GM12865 (cell line): ENCODE measurements at regions not wholly inside any gene's neighbourhood (a gene's known extent, or its start where the extent isn't known, plus 50 kb on each side); places are given as distances from the start of the nearest gene placed in this dataset.

Experiments used
- DNase-seq: peaks from one replicate; pipeline ENCODE4 v3.0.0; 2010; ENCODE audit warnings: low read depth
- H3K4me3 ChIP-seq: 2 replicates; pipeline ENCODE4 v1.5.1; 2011; ENCODE audit warnings: mild to moderate bottlenecking, low read depth, low read length, control low read depth
- TF ChIP-seq, protein P1 (sequence below): IDR thresholded peaks from 2 replicates; pipeline ENCODE4 v1.5.1; 2011; ENCODE audit warnings: low read length, control low read depth, low read depth, inconsistent platforms; ENCODE audit not compliant: insufficient read depth; ENCODE audit errors: missing control alignments

- TF ChIP-seq, protein P1, sequence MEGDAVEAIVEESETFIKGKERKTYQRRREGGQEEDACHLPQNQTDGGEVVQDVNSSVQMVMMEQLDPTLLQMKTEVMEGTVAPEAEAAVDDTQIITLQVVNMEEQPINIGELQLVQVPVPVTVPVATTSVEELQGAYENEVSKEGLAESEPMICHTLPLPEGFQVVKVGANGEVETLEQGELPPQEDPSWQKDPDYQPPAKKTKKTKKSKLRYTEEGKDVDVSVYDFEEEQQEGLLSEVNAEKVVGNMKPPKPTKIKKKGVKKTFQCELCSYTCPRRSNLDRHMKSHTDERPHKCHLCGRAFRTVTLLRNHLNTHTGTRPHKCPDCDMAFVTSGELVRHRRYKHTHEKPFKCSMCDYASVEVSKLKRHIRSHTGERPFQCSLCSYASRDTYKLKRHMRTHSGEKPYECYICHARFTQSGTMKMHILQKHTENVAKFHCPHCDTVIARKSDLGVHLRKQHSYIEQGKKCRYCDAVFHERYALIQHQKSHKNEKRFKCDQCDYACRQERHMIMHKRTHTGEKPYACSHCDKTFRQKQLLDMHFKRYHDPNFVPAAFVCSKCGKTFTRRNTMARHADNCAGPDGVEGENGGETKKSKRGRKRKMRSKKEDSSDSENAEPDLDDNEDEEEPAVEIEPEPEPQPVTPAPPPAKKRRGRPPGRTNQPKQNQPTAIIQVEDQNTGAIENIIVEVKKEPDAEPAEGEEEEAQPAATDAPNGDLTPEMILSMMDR, result no peak
- no peak for DNase-seq
- no peak overlapping the region for H3K4me3 ChIP-seq
Measured at GRCh38 chr20:40056171-40056570, 632.9 kb downstream of the MAFB start.

DNA sequence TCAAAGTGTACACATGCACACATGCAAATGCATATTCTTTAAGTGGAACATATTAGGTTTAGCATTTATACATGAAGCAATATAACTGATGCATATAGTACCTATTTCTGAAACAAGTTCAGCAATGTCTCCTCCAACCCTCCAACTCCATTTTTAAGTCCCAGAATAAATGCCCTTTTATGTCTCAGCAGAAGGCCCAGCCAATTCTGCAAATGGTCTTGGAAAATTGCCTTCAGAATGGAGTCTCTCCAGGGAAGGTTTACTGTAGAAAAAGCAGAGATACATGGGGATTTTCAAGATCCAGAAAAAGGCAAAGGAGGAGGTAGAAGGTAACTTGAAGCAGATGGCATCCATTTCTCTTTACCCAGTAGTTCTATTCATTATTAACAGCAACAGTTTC is 633.3 kb downstream of the MAFB start:
- H3K4me3 ChIP-seq, result no peak overlapping the region
- DNase-seq, result no peak
- TF ChIP-seq, protein P1, result no peak

- no peak for DNase-seq
- TF ChIP-seq, protein P1, result no peak
- no peak overlapping the region for H3K4me3 ChIP-seq
Measured at GRCh38 chr20:40054311-40054710, 634.7 kb downstream of the MAFB start.

GRCh38 chr20:40050596-40050995 is 638.4 kb downstream of the MAFB start:
- no peak overlapping the region for H3K4me3 ChIP-seq
- TF ChIP-seq, protein P1, result no peak
- no peak for DNase-seq

DNA sequence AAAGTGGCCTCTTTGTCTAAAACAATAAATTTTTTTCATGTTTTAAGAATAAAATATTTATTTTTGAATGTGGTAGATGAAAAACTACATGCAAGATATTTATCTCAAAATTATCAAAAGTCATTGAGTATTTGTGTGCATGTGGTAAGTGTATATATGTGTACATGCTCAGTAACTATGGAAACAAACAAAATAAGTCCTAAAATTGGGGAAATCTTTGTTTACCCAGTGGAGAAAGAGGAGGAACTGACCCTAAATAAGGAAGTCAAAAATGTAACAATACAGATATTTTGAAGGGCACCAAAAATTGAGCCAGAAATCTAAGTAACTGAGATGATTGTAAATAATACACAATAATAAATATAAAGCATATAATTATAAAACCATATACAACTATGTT is 639.2 kb downstream of the MAFB start:
- DNase-seq, result no peak
- no peak overlapping the region for H3K4me3 ChIP-seq
- TF ChIP-seq, protein P1, result no peak

GRCh38 chr20:40046703-40047102 is 642.3 kb downstream of the MAFB start:
- TF ChIP-seq, protein P1, result no peak
- no peak overlapping the region for H3K4me3 ChIP-seq
- DNase-seq, result no peak

- no peak for DNase-seq
- no peak overlapping the region for H3K4me3 ChIP-seq
- TF ChIP-seq, protein P1, result no peak
Measured at GRCh38 chr20:40037511-40037910, 651.5 kb downstream of the MAFB start.
